Karpas-422 (cell line): ENCODE measurements at regions not wholly inside any gene's neighbourhood (a gene's known extent, or its start where the extent isn't known, plus 50 kb on each side); places are given as distances from the start of the nearest gene placed in this dataset.

Experiments
- DNase-seq: peaks from one replicate; pipeline ENCODE4 v3.0.0-alpha.2; 2015
- H2AFZ ChIP-seq: fragments of 200-600 bp; sonication (generic); 2 replicates; pipeline ENCODE4 v1.6.1; 2014; ENCODE audit warnings: antibody characterized with exemption, low read length, mixed read lengths
- H3K27ac ChIP-seq: fragments of 200-600 bp; sonication (generic); 2 replicates; pipeline ENCODE4 v1.5.1; 2014; ENCODE audit warnings: mild to moderate bottlenecking, low read length, moderate library complexity
- H3K27me3 ChIP-seq: fragments of 200-600 bp; sonication (generic); 2 replicates; pipeline ENCODE4 v1.6.1; 2014; ENCODE audit warnings: low read length, mixed read lengths
- H3K36me3 ChIP-seq: fragments of 200-600 bp; sonication (generic); 2 replicates; pipeline ENCODE4 v1.6.1; 2014; ENCODE audit warnings: low read length, mixed read lengths; ENCODE audit not compliant: insufficient read depth
- H3K4me1 ChIP-seq: fragments of 200-600 bp; sonication (generic); 2 replicates; pipeline ENCODE4 v1.6.1; 2014; ENCODE audit warnings: mild to moderate bottlenecking, low read length, mixed read lengths
- H3K4me2 ChIP-seq: fragments of 200-600 bp; sonication (generic); 2 replicates; pipeline ENCODE4 v1.6.1; 2014; ENCODE audit warnings: low read length, low read depth, mild to moderate bottlenecking; ENCODE audit not compliant: poor library complexity, severe bottlenecking
- H3K4me3 ChIP-seq: fragments of 200-600 bp; sonication (generic); 2 replicates; pipeline ENCODE4 v1.5.1; 2014; ENCODE audit warnings: mild to moderate bottlenecking, antibody characterized with exemption, low read length, mixed read lengths
- H3K79me2 ChIP-seq: fragments of 200-600 bp; sonication (generic); 2 replicates; pipeline ENCODE4 v1.6.1; 2014; ENCODE audit warnings: mild to moderate bottlenecking, low read length, mixed read lengths
- H3K9ac ChIP-seq: fragments of 200-600 bp; sonication (generic); 2 replicates; pipeline ENCODE4 v1.6.0; 2014; ENCODE audit warnings: low read length
- H3K9me2 ChIP-seq: fragments of 200-600 bp; sonication (generic), shearing (Covaris generic); replicated peaks from 2 replicates; pipeline ENCODE4 v1.6.0; 2014; ENCODE audit warnings: mild to moderate bottlenecking, low read length, moderate library complexity; ENCODE audit not compliant: insufficient read depth
- H3K9me3 ChIP-seq: fragments of 300-700, 200-600 bp; sonication (generic); 2 replicates; pipeline ENCODE4 v1.6.1; 2014; ENCODE audit warnings: low read length, mixed read lengths
- H4K20me1 ChIP-seq: fragments of 200-600 bp; sonication (generic); 2 replicates; pipeline ENCODE4 v1.6.1; 2014; ENCODE audit warnings: mild to moderate bottlenecking, antibody characterized with exemption, low read length, low read depth; ENCODE audit not compliant: insufficient read depth

DNA sequence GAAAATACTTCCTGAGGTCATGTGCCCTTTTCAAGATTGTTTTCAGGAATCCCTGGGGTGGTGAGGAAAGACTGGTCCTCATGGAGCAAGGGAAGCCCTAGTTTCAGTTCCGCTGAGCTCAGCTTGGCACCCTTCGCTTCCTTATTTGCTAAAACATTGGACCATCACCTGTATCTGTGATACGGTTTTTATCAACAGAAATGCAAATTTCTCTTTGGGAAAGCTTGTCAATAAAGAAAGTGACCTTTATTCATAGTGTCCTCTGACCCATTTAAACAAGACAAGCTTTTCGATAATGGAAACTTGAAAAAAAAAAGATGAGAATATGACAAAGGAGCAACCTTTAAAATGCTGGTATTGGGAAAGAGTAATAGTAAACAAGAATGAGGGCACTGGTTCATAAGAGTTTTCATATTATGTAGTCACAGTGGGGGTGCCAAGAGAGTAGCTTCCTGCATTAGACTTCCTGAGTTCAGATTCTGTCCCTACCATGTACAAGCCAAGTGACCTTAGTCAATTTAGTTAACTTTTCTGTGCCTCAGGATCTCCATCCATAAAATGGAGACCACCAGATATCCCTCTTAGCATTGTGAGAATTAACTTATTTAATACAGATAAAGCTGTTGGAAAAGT, 57.0 kb upstream of the RAI2 start:
- H3K27ac ChIP-seq, result no peak overlapping the region
- no peaks in the 10 kb centered on the region; the same call in 1 of the 2 replicates for H3K27me3 ChIP-seq
- H4K20me1 ChIP-seq, result no peaks in the 10 kb centered on the region
- H3K4me3 ChIP-seq, result no peak overlapping the region
- H3K9me3 ChIP-seq, result no peaks in the 10 kb centered on the region
- no peaks in the 10 kb centered on the region for H3K79me2 ChIP-seq
- no peaks in the 10 kb centered on the region for H3K9me2 ChIP-seq
- no peak overlapping the region for H3K4me2 ChIP-seq
- H3K36me3 ChIP-seq, result no peaks in the 10 kb centered on the region
- H3K4me1 ChIP-seq, result no peaks in the 10 kb centered on the region
- H3K9ac ChIP-seq, result no peak overlapping the region
- DNase-seq, result no peak
- H2AFZ ChIP-seq, result no peak overlapping the region

- Histone ChIP-seq H3K36me3 (no peaks in the 10 kb centered on the region), H4K20me1 (no peaks in the 10 kb centered on the region), H3K9me3 (no peaks in the 10 kb centered on the region), H2AFZ (no peak overlapping the region), H3K9me2 (no peaks in the 10 kb centered on the region), H3K79me2 (no peaks in the 10 kb centered on the region), H3K27me3 (no peaks in the 10 kb centered on the region; the same call in 1 of the 2 replicates), H3K9ac (no peak overlapping the region), H3K27ac (no peak overlapping the region), H3K4me2 (no peak overlapping the region), H3K4me3 (no peak overlapping the region), H3K4me1 (no peaks in the 10 kb centered on the region)
- no peak for DNase-seq
These were observed 52.7 kb upstream of the RAI2 start for GRCh38 chrX:17913801-17914200.
